GM06990 (cell line): ENCODE measurements at regions not wholly inside any gene's neighbourhood (a gene's known extent, or its start where the extent isn't known, plus 50 kb on each side); places are given as distances from the start of the nearest gene placed in this dataset.

Source experiments
- DNase-seq: peaks from one replicate; pipeline ENCODE4 v3.0.0-alpha.2; 2011; ENCODE audit not compliant: insufficient read length; ENCODE audit errors: extremely low read depth
- H3K27me3 ChIP-seq: replicated peaks from 2 replicates; pipeline ENCODE4 v1.6.0; 2011; ENCODE audit warnings: low read length; ENCODE audit not compliant: control insufficient read depth, insufficient read depth
- H3K36me3 ChIP-seq: 2 replicates; pipeline ENCODE4 v1.5.1; 2011; ENCODE audit warnings: low read length; ENCODE audit not compliant: control insufficient read depth, insufficient read depth
- H3K4me3 ChIP-seq: replicated peaks from 2 replicates; pipeline ENCODE4 v1.5.1; 2011; ENCODE audit warnings: low read depth, mild to moderate bottlenecking, control low read depth, low read length
- TF ChIP-seq, protein P1 (sequence below): IDR thresholded peaks from 2 replicates; pipeline ENCODE4 v1.5.1; 2011; ENCODE audit warnings: low read length, control low read depth, mild to moderate bottlenecking, inconsistent platforms; ENCODE audit not compliant: insufficient read depth, poor library complexity, severe bottlenecking

DNA sequence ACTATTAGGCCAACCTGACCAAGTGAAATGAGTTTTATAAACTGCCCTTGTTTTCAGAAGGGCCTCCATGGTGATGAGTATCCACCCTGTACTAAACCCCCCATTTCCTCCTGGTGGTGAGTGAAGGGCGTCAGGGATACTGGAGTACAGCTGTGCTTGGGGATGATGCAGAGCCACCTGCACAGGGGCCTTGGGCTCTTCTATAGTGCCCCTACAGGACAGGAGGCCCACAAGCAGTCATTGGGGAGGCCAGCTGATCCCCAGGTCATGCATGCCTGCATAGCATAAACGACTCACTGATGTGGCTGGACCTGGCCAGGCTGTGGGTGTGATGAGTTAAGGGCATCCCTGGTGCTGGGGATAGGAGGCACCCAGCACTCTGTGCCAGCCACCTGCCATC is 114.1 kb upstream of the CELF2 start:
- no peaks in the 10 kb centered on the region for H3K27me3 ChIP-seq
- no peak for DNase-seq
- no peak overlapping the region for H3K4me3 ChIP-seq
- H3K36me3 ChIP-seq = no peaks in the 10 kb centered on the region
- TF ChIP-seq, protein P1, sequence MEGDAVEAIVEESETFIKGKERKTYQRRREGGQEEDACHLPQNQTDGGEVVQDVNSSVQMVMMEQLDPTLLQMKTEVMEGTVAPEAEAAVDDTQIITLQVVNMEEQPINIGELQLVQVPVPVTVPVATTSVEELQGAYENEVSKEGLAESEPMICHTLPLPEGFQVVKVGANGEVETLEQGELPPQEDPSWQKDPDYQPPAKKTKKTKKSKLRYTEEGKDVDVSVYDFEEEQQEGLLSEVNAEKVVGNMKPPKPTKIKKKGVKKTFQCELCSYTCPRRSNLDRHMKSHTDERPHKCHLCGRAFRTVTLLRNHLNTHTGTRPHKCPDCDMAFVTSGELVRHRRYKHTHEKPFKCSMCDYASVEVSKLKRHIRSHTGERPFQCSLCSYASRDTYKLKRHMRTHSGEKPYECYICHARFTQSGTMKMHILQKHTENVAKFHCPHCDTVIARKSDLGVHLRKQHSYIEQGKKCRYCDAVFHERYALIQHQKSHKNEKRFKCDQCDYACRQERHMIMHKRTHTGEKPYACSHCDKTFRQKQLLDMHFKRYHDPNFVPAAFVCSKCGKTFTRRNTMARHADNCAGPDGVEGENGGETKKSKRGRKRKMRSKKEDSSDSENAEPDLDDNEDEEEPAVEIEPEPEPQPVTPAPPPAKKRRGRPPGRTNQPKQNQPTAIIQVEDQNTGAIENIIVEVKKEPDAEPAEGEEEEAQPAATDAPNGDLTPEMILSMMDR = no peak

DNA sequence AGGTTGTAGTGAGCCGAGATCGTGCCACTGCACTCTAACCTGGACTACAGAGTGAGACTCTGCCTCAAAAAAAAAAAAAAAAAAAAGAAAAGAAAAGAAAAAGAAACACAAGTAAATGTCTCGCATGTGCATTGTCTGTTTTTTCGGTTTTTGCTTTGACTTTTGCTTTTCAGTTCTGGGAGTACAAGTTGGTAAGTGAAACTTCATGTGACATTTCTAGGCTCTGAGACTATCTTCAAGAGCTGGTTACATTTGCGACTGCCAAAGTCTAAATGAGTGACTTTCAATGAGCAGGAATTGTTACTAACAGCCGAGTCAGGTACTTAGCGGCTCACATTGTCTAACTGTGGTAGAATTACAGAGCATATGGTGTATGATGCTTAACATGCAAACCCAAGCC is 107.0 kb upstream of the CELF2 start:
- no peak overlapping the region for H3K4me3 ChIP-seq
- H3K36me3 ChIP-seq = no peaks in the 10 kb centered on the region
- TF ChIP-seq, protein P1 = no peak
- DNase-seq = no peak
- H3K27me3 ChIP-seq = no peaks in the 10 kb centered on the region

DNA sequence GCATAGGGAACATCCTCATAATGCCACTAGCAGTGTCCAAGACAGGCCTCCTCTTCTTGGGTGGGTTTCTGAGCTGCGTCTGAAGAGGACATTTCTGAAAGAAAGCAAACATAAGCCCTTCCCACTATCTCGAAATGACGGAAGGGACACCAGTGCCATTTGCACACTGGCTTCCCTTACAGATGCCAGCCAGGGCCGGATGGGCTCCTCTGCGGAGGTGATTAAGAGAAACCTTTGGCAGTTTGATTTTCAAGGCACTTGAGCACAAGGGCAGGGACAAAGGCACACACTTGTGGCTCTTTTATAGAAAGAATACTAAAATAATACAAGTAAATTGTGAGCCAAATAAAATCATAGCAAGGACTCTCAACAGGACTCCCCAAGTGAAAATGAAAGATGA is 106.6 kb upstream of the CELF2 start:
- no peak for DNase-seq
- Histone ChIP-seq H3K36me3 (no peaks in the 10 kb centered on the region), H3K27me3 (no peaks in the 10 kb centered on the region), H3K4me3 (no peak overlapping the region)
- TF ChIP-seq, protein P1 = no peak

DNA sequence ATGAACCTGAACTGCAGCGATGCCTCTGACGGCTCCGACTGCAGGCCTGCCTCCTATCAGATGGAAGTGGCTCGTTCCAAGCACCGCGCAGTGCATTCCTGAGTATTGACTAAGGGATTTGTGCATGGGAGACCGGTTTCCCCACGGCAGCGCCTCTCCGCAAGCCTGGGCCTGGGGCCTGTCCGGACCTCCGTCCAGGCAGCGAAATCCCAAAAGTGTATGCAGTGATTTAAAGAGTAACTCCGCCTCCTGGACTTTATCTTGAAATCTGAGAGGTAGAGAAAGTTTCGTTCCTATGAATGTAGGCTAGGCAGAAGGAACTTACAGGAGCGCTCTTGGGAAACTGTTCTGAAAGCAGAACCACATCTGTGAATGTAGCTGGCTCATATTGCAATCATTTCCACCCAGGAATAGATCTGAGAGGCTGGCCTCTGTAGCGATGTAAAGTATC is 106.2 kb upstream of the CELF2 start:
- Histone ChIP-seq H3K4me3 (no peak overlapping the region), H3K27me3 (no peaks in the 10 kb centered on the region), H3K36me3 (no peaks in the 10 kb centered on the region)
- TF ChIP-seq, protein P1 = no peak
- no peak for DNase-seq

DNA sequence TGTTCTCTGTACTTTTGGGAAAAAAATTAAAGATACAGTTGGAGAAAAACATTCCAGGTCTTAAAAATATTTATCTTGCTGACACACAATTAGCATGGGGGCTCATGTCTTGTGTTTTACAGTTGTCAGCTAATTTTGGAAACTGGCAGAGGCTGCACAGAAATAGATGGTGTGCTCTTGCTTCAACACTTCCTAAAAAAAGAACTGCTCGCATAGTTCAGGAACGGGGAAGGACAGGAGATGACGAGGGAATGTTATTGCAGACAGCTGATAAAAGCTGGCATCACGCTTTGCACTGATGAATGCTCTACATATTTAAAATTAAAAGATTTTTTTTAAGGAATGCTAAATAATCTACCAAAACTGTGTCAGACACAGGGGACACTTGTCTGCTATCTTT is 103.5 kb upstream of the CELF2 start:
- no peak for DNase-seq
- TF ChIP-seq, protein P1 = no peak
- Histone ChIP-seq H3K36me3 (no peaks in the 10 kb centered on the region), H3K27me3 (no peaks in the 10 kb centered on the region), H3K4me3 (no peak overlapping the region)

DNA sequence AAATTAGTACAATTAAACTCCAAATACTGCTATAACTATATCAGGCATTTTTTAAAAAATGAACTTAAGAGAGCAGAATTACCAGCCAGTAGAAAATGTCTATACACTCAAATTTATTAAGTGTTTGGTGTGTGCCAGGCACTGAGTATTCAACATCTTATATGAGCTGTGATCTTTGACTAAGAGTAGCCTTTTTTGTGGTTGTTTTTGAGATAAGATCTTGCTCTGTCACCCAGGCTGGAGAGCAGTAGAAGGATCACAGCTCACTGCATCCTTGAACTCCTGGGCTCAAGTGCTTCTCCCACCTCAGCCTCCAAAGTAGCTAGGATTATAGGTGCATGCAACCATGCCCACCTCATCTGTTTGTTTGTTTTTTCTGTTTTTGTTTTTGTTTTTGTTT is 102.5 kb upstream of the CELF2 start:
- Histone ChIP-seq H3K4me3 (no peak overlapping the region), H3K36me3 (no peaks in the 10 kb centered on the region), H3K27me3 (no peaks in the 10 kb centered on the region)
- no peak for DNase-seq
- TF ChIP-seq, protein P1 = no peak
